OCI-LY3 (cell line): ENCODE measurements at regions not wholly inside any gene's neighbourhood (a gene's known extent, or its start where the extent isn't known, plus 50 kb on each side); places are given as distances from the start of the nearest gene placed in this dataset.

Source experiments
- H2AFZ ChIP-seq: fragments of 200-600, 300-600 bp; shearing (Covaris generic); 2 replicates; pipeline ENCODE4 v1.6.0; 2014; ENCODE audit warnings: antibody characterized with exemption, low read depth, low read length
- H3K27ac ChIP-seq: fragments of 200-600, 300-600 bp; sonication (generic); 2 replicates; pipeline ENCODE4 v1.5.1; 2014; ENCODE audit warnings: mild to moderate bottlenecking, low read length, moderate library complexity, mixed read lengths
- H3K27me3 ChIP-seq: fragments of 200-600, 300-600 bp; sonication (generic); 2 replicates; pipeline ENCODE4 v1.6.1; 2014; ENCODE audit warnings: low read depth, low read length, mixed read lengths
- H3K36me3 ChIP-seq: fragments of 200-600, 300-600 bp; sonication (generic); replicated peaks from 2 replicates; pipeline ENCODE3; 2014; ENCODE audit warnings: low read depth, low read length, mixed read lengths
- H3K4me1 ChIP-seq: fragments of 300-600, 200-600 bp; sonication (generic); 2 replicates; pipeline ENCODE4 v1.6.1; 2014; ENCODE audit warnings: low read length, mixed read lengths
- H3K4me2 ChIP-seq: fragments of 200-600, 300-600 bp; sonication (generic); 2 replicates; pipeline ENCODE4 v1.6.1; 2014; ENCODE audit warnings: low read length, mixed read lengths
- H3K4me3 ChIP-seq: fragments of 300-600, 200-600 bp; sonication (generic); 2 replicates; pipeline ENCODE4 v1.5.1; 2014; ENCODE audit warnings: antibody characterized with exemption, mild to moderate bottlenecking, low read length, moderate library complexity
- H3K79me2 ChIP-seq: fragments of 300-600, 200-600 bp; shearing (Covaris generic); 2 replicates; pipeline ENCODE4 v1.6.1; 2014; ENCODE audit warnings: mild to moderate bottlenecking, low read length, mixed read lengths
- H3K9ac ChIP-seq: fragments of 300-600, 200-600 bp; shearing (Covaris generic); 2 replicates; pipeline ENCODE4 v1.6.0; 2014; ENCODE audit warnings: mild to moderate bottlenecking, low read length, moderate library complexity
- H3K9me3 ChIP-seq: fragments of 200-600, 300-600 bp; shearing (Covaris generic); 2 replicates; pipeline ENCODE4 v1.6.1; 2014; ENCODE audit warnings: low read length, mixed read lengths; ENCODE audit not compliant: insufficient read depth
- H4K20me1 ChIP-seq: fragments of 200-600, 300-600 bp; sonication (generic); 2 replicates; pipeline ENCODE4 v1.6.1; 2016; ENCODE audit warnings: low read length, mixed read lengths; ENCODE audit not compliant: insufficient read depth
- CTCF ChIP-seq: fragments of 200-600, 300-600 bp; sonication (generic); IDR thresholded peaks from 2 replicates; pipeline ENCODE4 v1.5.1; 2014; ENCODE audit warnings: antibody characterized with exemption, low read length, low read depth
- EZH2phosphoT487 ChIP-seq: fragments of 200-600 bp; shearing (Covaris generic); IDR thresholded peaks from 2 replicates; pipeline ENCODE4 v1.6.1; 2018; ENCODE audit warnings: antibody characterized with exemption, mixed run types, low read depth

DNA sequence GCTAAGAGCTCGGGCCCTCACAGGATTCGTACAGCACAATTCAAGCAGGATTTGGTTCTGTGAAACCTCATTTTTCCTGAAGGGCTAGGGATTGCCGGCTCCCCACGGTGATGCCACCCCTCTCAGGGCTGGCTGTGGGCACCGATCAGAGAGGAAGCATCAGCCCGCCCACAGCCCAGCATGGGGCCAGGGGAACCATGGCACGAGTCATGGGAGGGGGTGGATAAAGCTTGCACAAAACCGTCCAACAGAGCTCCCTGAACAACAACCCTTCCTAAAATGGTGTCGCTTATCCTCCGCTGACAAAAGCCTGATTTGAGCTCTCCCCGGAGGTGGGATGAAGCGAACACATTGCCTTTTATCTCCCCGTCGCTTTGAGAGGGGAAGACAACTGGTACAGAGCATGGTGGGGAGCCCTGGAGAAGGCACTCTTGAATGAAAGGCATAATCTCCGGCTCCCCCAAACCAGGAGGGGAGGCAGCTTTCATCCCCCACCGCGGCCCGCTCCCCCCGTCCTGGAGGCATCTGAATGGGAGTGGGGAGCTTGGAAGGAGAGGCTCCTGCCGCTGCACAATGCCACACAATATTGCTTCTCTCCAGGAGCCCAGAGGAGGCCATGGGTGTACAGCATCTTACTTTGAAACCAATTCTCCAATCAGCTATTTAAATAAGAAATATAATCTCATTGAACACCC is 144.0 kb downstream of the RPS24 start:
- Histone ChIP-seq H3K27me3 (no peaks in the 10 kb centered on the region), H3K4me2 (no peak overlapping the region), H2AFZ (no peak overlapping the region), H3K9me3 (no peaks in the 10 kb centered on the region), H3K9ac (no peak overlapping the region), H3K36me3 (no peaks in the 10 kb centered on the region), H3K4me1 (no peaks in the 10 kb centered on the region), H3K79me2 (no peaks in the 10 kb centered on the region), H3K4me3 (no peak overlapping the region), H3K27ac (no peak overlapping the region), H4K20me1 (no peaks in the 10 kb centered on the region)
- TF ChIP-seq CTCF (no peak), EZH2phosphoT487 (no peak)

GRCh38 chr10:78178397-78178796 is 144.7 kb downstream of the RPS24 start:
- Histone ChIP-seq H3K27me3 (no peaks in the 10 kb centered on the region), H3K27ac (no peak overlapping the region), H2AFZ (no peak overlapping the region), H3K79me2 (no peaks in the 10 kb centered on the region), H4K20me1 (no peaks in the 10 kb centered on the region), H3K9me3 (no peaks in the 10 kb centered on the region), H3K36me3 (no peaks in the 10 kb centered on the region), H3K9ac (no peak overlapping the region), H3K4me2 (no peak overlapping the region), H3K4me3 (no peak overlapping the region), H3K4me1 (no peaks in the 10 kb centered on the region)
- TF ChIP-seq EZH2phosphoT487 (no peak), CTCF (no peak)

DNA sequence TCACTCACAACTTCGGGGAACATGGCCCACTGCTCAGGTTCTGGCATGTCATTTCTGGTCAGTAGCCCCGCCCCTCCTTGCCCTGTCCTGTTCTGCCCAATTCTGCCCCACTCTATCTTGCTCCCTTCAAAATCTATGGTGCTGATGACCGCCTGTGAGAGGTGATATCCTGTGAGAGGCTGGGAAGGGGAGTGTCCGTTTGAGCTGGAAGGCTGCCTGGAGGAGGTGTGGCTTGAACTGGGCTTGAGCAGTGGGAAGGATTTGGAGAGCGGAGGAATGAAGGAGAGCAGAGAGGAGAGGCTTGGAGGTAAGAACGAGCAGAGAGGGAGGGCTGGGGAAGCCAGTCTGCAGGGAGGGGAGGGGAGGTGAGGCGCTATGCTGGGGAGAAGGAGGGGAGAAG is 145.3 kb downstream of the RPS24 start:
- H3K4me2 ChIP-seq: no peak overlapping the region
- H2AFZ ChIP-seq: no peak overlapping the region
- no peaks in the 10 kb centered on the region for H4K20me1 ChIP-seq
- H3K27ac ChIP-seq: no peak overlapping the region
- no peak for TF ChIP-seq EZH2phosphoT487
- TF ChIP-seq CTCF: no peak
- no peaks in the 10 kb centered on the region for H3K36me3 ChIP-seq
- H3K79me2 ChIP-seq: no peaks in the 10 kb centered on the region
- H3K9me3 ChIP-seq: no peaks in the 10 kb centered on the region
- no peak overlapping the region for H3K4me3 ChIP-seq
- no peak overlapping the region for H3K9ac ChIP-seq
- H3K4me1 ChIP-seq: no peaks in the 10 kb centered on the region
- H3K27me3 ChIP-seq: no peaks in the 10 kb centered on the region

DNA sequence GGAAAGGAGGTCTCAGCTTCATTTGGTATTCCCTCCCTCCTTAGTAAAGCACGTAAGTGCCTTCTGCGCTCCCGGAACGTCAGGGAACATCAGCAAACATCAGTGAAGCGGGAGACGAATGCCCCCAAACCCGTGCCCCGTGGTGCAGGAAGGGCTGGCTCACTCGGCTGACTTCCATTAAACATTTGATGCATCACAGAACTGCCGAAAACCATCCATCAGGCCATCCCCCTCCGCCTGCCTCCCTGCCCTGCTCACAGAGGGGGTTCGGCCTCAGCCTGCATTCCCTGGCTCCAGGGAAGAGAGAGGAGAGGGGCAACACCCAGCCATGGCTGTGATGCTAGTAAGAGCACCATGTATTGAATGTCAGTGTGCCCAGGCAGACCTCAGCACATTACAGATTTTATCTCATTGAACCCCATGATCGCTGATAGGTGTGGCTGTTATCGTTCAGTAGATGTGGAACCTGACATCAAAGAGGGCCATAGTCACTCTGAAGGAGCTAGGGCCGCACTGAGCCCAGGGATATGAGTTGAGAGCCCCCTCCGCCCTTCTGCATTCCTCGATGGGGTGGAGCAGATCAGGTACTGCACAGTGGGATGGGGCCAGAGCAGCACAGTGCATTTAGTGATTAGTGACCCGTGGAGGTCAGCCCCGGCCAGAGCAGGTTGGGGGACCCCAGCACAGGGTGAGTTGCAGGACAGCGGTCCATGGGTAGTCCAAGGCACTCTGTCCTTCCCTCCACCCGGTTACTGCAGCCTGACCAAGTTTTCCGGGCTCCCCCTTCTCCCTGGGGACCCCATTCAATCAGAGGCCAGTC is 146.4 kb downstream of the RPS24 start:
- Histone ChIP-seq H3K9ac (no peak overlapping the region), H3K36me3 (no peaks in the 10 kb centered on the region), H2AFZ (no peak overlapping the region), H3K79me2 (no peaks in the 10 kb centered on the region), H4K20me1 (no peaks in the 10 kb centered on the region), H3K4me2 (no peak overlapping the region), H3K9me3 (no peaks in the 10 kb centered on the region), H3K4me1 (no peaks in the 10 kb centered on the region), H3K27me3 (no peaks in the 10 kb centered on the region), H3K4me3 (no peak overlapping the region), H3K27ac (no peak overlapping the region)
- TF ChIP-seq CTCF (no peak), EZH2phosphoT487 (no peak)
